ENCODE measurements at regions not wholly inside any gene's neighbourhood (a gene's known extent, or its start where the extent isn't known, plus 50 kb on each side); places are given as distances from the start of the nearest gene placed in this dataset.

- Histone ChIP-seq H3K27me3 (ENCODE audit: insufficient read depth, low read depth, severe bottlenecking) (no peaks in the 10 kb centered on the region), H3K9me3 (ENCODE audit: severe bottlenecking) (no peaks in the 10 kb centered on the region), H3K4me3 (ENCODE audit: low read depth, low read length) (no peak overlapping the region), H3K36me3 (no peaks in the 10 kb centered on the region), H3K27ac (no peak overlapping the region)
- peak; percentile 81 for DNase-seq
- TF ChIP-seq, protein P1, sequence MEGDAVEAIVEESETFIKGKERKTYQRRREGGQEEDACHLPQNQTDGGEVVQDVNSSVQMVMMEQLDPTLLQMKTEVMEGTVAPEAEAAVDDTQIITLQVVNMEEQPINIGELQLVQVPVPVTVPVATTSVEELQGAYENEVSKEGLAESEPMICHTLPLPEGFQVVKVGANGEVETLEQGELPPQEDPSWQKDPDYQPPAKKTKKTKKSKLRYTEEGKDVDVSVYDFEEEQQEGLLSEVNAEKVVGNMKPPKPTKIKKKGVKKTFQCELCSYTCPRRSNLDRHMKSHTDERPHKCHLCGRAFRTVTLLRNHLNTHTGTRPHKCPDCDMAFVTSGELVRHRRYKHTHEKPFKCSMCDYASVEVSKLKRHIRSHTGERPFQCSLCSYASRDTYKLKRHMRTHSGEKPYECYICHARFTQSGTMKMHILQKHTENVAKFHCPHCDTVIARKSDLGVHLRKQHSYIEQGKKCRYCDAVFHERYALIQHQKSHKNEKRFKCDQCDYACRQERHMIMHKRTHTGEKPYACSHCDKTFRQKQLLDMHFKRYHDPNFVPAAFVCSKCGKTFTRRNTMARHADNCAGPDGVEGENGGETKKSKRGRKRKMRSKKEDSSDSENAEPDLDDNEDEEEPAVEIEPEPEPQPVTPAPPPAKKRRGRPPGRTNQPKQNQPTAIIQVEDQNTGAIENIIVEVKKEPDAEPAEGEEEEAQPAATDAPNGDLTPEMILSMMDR (IDR thresholded peaks at IDR 0.05; ENCODE audit: low read depth, low read length), result peak; percentile 85
Measured at GRCh38 chr11:10623797-10624761, 55.6 kb upstream of the LYVE1 start.

- DNase-seq, result no peak
- H3K27me3 ChIP-seq (ENCODE audit: insufficient read depth, low read depth, severe bottlenecking), result no peaks in the 10 kb centered on the region
- H3K36me3 ChIP-seq, result no peaks in the 10 kb centered on the region
- TF ChIP-seq, protein P1 (IDR thresholded peaks at IDR 0.05; ENCODE audit: low read depth, low read length), result no peak
- H3K4me3 ChIP-seq (ENCODE audit: low read depth, low read length), result no peak overlapping the region
- no peaks in the 10 kb centered on the region for H3K9me3 ChIP-seq (ENCODE audit: severe bottlenecking)
- no peak overlapping the region for H3K27ac ChIP-seq
Measured at GRCh38 chr11:10622957-10623791, 54.7 kb upstream of the LYVE1 start.

DNA sequence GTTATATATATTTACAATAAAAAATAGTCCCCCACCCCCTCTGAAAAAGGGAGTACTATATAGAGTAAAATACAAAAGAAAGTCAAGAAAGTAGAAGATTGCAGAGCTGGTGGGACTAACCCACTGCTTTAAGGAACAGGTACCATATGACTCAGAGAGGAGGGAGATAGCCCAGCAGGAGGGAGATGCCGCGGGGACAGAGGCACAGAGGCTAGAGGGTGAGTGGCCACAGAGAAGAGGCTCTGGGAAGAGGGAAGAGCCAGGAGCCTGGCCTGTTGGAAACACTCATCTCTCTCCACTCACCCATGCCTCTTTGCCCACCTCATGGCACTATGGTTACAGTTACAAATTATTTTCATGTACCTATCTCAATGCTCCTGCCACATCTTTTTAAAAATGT lies 53.6 kb upstream of the LYVE1 start:
- no peaks in the 10 kb centered on the region for H3K9me3 ChIP-seq (ENCODE audit: severe bottlenecking)
- H3K27ac ChIP-seq, result no peak overlapping the region
- TF ChIP-seq, protein P1 (IDR thresholded peaks at IDR 0.05; ENCODE audit: low read depth, low read length), result no peak
- H3K36me3 ChIP-seq, result no peaks in the 10 kb centered on the region
- H3K4me3 ChIP-seq (ENCODE audit: low read depth, low read length), result no peak overlapping the region
- DNase-seq, result no peak
- H3K27me3 ChIP-seq (ENCODE audit: insufficient read depth, low read depth, severe bottlenecking), result no peaks in the 10 kb centered on the region

DNA sequence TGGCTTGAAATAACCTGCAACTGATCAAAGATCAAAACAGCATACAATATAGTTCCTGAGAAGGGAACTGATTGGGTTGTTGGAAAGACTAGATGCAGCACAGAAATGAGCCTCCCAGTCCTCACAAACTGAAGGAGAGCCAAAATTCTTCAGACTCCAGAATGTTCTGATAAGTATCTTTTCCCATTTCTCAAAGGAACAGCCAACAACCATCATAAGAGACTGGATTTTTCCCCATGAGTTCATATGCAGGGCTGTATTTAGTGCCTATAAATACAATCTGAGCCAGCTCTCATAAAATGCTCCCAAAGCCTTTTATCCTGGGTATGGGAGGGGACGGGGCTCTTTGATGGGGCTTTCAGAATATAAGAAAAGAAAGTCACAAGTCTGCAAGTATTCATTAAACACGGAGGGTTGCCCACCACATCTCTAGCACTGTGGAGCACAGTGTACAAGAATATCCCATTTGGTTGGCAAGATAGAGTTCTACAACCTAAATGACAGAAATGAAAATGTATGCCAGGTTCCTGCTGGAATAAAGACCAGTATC lies 50.7 kb upstream of the LYVE1 start:
- H3K27ac ChIP-seq, result no peak overlapping the region
- no peak overlapping the region for H3K4me3 ChIP-seq (ENCODE audit: low read depth, low read length)
- TF ChIP-seq, protein P1 (IDR thresholded peaks at IDR 0.05; ENCODE audit: low read depth, low read length), result no peak
- no peaks in the 10 kb centered on the region for H3K36me3 ChIP-seq
- H3K27me3 ChIP-seq (ENCODE audit: insufficient read depth, low read depth, severe bottlenecking), result no peaks in the 10 kb centered on the region
- H3K9me3 ChIP-seq (ENCODE audit: severe bottlenecking), result no peaks in the 10 kb centered on the region
- DNase-seq, result no peak

DNA sequence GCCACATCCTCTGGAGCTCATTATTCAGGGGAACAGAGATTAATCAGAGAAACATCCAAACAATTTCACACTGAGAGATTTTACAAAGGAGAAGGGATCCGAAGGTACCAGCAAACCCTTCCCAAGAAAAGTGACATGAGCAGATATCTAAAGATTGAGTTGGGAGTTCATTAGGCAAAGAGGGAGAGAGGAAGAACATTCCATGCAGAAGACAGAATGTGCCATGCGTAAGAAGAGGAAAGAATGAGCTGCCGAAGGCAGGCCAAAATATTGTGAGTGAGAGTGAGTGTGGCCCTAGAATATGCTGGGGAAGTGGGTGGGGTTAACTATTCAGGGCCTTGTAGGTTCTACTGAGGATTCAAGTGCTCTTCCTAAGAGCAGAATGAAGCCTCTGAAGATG lies 50.0 kb upstream of the LYVE1 start:
- Histone ChIP-seq H3K27me3 (ENCODE audit: insufficient read depth, low read depth, severe bottlenecking) (no peaks in the 10 kb centered on the region), H3K9me3 (ENCODE audit: severe bottlenecking) (no peaks in the 10 kb centered on the region), H3K4me3 (ENCODE audit: low read depth, low read length) (no peak overlapping the region), H3K27ac (no peak overlapping the region), H3K36me3 (no peaks in the 10 kb centered on the region)
- DNase-seq, result no peak
- TF ChIP-seq, protein P1 (IDR thresholded peaks at IDR 0.05; ENCODE audit: low read depth, low read length), result no peak

All from WERI-Rb-1 (cell line).